NCI-H748 (cell line): ENCODE measurements at regions not wholly inside any gene's neighbourhood (a gene's known extent, or its start where the extent isn't known, plus 50 kb on each side); places are given as distances from the start of the nearest gene placed in this dataset.

Experiments
- DNase-seq: peaks from one replicate; lab custom pipeline; 2025; ENCODE audit not compliant: unreplicated experiment; lab: John Stamatoyannopoulos, UW

DNA sequence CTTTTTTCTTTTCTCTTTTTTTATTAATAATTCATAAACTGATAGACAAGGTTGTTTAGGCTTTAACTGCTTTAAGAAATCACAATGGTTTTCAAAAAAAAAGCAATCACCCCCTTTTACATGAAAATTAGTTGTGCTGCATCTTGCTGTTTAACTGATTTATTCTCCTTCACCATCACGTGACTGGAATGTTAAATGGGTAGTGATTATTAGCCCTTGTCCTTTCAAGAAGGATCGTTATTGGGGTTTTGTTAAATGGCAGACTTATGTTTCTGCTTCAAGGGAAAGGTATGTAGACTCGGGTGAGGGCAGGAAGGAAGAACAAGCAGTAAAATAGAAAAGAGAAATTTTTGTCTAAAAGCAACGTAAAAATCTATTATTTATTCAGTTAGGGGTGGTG, 175.6 kb upstream of the TLE4 start:
- DNase-seq: no peak

DNA sequence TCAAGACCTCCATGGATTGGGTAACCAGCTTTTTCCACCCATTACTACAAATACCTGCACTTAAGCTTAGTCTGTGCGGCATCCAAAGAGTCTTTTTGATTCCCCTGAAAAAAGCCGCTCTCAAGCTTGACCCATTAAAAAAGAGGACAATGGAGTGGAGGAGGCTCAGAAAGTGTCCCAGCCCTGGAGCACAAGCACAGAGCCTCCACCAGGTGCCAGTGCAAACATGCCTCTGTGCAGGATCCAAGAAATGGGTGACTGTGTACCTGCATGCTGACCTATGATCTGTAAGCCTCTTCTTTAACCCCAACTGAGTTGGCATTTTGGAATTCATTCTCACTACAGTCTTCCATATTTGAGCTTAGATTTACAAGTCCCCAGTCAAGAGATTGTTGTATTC, 168.3 kb upstream of the TLE4 start:
- DNase-seq: no peak

GRCh38 chr9:79408200-79408599, 163.6 kb upstream of the TLE4 start:
- DNase-seq: peak; percentile 32

DNA sequence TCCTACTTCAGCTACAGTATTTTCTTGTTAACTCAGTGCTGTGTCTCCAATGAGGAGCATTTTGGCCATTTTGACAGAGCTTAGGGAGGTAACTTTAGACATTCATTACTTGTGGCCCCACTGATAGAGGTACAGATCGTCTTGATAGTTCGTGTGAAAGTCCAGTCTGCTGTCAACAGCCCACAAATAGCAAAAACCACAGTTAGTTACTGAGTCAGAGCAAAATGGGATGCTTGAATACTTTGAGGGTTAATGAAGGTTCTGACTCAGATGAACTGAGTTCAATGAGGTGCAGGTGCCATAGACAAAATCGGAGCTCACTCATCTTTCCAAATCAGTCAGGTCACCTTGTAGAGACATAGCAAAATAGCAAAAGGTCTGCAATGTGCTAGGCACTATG, 163.1 kb upstream of the TLE4 start:
- no peak for DNase-seq

GRCh38 chr9:79409182-79409823, 162.5 kb upstream of the TLE4 start:
- DNase-seq: no peak

GRCh38 chr9:79425840-79426239, 145.9 kb upstream of the TLE4 start:
- DNase-seq: no peak

GRCh38 chr9:79428422-79428821, 143.3 kb upstream of the TLE4 start:
- no peak for DNase-seq

DNA sequence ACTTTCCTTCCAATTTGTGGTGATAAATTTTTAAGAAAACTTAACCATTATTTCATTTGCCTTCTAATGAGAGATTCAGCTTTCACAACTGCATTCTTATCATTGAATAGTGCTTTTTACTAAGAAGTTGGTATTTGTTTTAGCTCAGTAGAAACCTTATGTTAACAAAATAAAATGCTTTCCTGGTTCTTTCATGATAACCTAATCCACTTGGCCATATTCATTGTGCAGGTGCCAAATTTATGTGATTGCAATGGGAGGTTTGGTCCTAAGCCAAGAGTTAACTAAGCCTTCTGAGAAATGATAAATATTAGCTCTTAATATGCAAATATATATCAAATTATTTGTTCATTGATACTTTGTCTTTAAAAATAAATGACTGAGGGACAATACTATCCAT, 141.1 kb upstream of the TLE4 start:
- DNase-seq: no peak

DNA sequence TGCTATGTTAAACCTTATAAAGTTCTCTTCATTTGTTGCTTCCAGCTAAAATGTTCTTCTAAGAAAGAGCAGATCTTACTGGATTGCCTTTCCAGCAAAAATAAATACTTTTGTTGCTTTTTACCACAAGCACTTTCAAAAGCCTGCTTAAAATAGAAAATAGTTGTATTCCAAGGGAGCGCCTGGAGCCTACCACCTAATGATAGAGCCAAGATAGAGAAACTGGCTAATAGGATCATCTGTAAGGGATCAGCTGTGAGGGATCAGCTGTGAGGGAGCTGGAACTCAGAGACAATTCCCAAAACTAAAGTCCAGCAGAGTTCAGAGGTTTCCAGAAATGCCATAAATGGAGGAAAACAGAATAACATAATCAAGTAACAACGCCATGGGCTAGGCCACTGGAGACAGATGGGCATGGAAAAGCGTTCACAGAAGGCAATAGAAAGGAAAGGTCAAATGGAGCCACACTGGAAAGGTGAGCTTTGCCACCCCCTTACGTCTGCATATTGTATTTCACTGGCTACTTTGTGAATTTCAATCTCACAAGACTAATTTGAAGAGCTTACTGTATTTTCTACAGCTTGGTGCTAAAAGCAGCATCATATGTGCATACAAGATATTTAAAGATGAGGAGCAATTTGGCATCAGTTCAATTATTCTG, 140.6 kb upstream of the TLE4 start:
- DNase-seq: peak; percentile 45

DNA sequence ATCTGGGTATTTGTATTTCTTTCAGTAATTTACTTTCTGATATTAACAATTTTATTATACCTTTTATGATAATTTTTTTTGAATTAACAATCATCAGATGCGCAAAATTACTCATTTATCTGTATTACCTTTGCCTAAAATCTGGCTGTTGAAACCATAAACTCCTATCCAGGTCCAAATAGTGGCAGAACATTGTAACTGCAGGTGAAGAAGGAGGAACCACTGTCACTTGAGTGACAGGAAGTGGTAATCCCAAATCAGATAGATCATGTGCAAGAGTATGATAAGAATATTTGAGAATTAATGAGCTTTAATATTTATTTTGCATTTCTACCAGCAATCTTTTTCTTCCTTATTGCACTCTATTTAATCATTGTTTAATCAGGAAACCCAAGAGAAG, 139.3 kb upstream of the TLE4 start:
- no peak for DNase-seq

GRCh38 chr9:79433703-79434102, 138.1 kb upstream of the TLE4 start:
- no peak for DNase-seq

DNA sequence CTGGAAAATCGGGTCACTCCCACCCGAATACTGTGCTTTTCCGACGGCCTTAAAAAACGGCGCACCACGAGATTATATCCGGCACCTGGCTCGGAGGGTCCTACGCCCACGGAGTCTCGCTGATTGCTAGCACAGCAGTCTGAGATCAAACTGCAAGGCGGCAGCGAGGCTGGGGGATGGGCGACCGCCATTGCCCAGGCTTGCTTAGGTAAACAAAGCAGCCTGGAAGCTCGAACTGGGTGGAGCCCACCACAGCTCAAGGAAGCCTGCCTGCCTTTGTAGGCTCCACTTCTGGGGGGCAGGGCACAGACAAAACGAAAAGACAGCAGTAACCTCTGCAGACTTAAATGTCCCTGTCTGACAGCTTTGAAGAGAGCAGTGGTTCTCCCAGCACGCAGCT, 132.5 kb upstream of the TLE4 start:
- peak; percentile 61 for DNase-seq

- DNase-seq: no peak
Measured at GRCh38 chr9:79446523-79447307, 125.0 kb upstream of the TLE4 start.

DNA sequence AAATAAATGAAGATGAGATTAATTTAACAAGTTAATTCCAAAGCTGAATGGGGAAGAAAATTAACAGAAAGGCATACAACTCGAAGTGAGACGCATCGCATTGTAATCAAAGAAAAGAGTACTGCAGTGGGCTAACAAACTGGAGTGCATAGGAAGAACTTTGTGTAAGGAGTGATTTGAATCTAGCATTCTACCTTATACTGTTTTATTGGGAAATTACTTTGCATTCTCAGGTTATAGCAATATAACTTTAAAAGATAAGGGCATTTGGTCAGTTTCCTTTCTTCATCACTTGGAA, 124.5 kb upstream of the TLE4 start:
- DNase-seq: no peak

DNA sequence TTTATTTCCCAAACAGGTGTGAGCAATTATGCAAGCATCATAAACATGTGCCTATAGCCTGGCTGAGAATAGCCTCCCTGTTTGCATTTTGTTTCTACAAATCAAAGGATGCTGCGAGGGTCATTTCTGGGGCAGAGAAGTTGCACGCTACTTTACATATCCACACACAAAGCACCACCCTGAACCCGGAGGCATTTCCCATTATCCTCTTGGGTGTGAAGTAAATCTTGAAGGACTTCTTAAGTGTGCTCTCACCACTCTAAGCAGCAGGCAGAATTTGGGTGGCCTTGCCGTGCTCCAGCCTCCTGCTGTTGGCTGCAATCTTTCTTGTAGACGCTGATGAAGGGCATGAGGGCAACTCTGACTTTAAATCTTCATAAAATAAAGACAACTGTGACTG, 124.0 kb upstream of the TLE4 start:
- DNase-seq: no peak

DNA sequence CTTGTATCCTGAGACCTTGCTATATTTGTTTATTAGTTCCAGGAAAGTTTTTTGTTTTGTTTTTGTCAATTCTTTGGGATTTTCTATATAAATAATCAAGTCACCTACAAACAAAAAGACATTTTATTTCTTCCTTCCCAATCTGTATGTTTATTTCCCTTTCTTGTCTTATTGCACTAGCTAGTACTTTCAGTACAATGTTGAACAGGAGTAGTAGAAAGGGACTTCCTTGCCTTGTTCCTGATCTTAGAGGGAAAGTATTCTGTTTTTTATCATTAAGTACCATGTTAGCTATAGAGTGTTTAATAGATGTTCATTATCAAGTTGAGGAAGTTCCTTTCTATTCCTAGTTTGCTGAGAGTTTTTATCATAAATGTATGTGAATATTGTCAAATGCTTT, 119.5 kb upstream of the TLE4 start:
- no peak for DNase-seq

DNA sequence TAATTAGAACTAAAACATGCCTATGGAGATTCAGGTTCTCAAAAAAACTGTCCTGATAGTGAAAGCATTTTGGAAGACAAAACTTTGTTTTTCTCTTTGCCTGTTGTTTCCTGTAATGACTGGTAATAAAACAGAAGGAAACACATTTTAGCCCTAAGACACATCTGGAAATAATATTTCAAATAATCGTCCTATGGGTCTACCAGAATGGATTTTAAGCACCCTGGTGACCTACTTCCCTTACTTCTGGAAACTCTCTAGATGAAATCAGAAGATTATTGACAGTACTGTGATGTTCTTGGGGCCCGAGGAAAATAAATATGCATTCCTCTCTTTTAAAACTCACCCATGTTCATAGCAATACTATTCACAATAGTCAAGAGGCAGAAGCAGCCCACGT, 110.1 kb upstream of the TLE4 start:
- no peak for DNase-seq

DNA sequence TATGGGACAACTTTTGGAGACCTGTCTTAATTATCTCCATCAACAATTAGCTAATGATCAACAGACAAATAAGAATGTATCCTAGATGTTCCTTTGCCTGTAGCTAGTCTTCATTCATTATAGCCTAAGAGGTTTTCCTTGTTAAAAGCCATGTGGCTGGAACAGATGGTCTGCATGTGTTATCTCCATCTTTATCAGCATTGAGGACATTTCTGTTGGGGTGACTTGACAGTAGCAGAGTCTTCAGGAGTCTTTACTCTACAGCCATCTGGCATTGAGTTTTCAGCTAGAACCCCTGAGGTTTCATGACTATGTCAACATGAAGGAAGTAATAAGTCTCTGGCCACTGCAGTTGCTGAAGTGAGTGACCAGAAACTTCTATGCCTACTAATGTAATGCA, 106.6 kb upstream of the TLE4 start:
- no peak for DNase-seq

GRCh38 chr9:79469164-79469563, 102.6 kb upstream of the TLE4 start:
- no peak for DNase-seq

DNA sequence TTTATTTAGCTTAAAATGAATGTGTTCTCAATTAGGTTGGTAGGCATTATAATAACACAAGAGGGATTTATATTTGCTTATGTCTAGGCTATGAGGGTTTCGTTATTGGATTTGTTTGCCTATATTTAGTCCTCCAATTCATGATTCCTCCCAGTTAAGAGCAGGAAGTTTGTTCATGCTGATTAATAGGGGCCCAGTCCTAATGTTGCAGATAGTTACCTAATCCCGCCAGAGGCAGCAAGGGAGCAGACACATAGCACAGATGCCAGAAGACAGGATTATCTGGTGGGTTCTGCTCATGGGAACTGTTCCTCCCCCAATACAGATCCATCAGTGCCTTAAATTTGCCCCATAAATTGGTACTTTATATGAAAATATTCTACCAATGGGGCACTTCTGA, 100.8 kb upstream of the TLE4 start:
- peak; percentile 93 for DNase-seq

DNA sequence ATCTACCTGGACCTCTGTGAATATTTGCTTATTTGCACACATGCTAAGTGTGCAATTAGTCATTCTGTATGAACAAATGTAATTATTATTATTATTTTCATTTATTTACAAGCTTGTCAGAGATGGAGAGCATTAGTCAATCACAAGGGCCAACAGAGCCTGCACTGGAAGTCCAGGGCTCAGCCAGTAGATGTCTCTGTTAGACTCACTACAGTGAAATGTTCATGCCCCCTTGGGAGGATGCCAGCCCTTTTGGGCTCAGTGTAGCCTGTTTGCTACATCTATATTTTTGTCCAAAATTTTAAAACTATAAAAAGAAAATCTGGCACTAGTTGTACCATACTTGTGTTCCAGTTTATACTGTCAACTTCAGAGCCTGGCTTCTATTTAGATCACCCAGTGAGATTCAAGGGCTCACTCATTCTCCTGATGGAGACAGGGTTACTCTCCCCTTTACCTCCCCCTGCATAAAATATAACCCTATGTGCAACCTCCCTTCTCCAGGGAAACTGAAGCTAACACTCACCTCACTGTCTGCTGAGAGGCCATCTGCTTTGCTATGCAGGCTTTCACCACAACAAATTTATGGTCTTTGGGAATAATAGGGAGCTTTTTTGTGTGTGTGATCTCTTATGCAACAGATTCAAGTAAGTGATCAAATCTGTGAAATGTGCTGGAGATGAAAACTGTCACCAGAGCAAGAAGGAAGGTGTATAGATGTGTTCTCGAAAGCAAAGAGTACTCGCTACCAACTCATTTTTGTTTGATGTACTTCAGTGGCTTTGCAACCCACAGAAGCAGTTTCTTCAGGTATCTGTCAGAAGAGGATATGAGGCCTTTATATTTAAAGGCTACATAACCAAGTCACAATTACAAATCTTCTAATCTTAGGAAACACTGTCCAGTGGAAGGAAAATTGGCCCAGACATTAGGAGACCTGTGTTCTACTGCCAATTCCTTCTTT, 99.9 kb upstream of the TLE4 start:
- DNase-seq: peak; percentile 33
